Stomach smooth muscle (tissue), 2 donors: ENCODE measurements at regions not wholly inside any gene's neighbourhood (a gene's known extent, or its start where the extent isn't known, plus 50 kb on each side); places are given as distances from the start of the nearest gene placed in this dataset.

Experiments
- H3K27ac ChIP-seq: one replicate; pipeline ENCODE4 v1.7.0; 2013; ENCODE audit warnings: mild to moderate bottlenecking, low read length, inconsistent platforms
- H3K27me3 ChIP-seq, 2 donors: one replicate each; pipeline ENCODE4 v1.7.0; 2013; ENCODE audit warnings: low read length in 2 of 2; ENCODE audit not compliant: insufficient read depth in 2 of 2, control insufficient read depth in 1 of 2
- H3K36me3 ChIP-seq, 2 donors: one replicate each; pipeline ENCODE4 v1.7.0; 2013; ENCODE audit warnings: low read length in 2 of 2; ENCODE audit not compliant: control insufficient read depth in 2 of 2, insufficient read depth in 2 of 2
- H3K4me1 ChIP-seq: one replicate; pipeline ENCODE4 v1.7.0; 2013; ENCODE audit warnings: low read length; ENCODE audit not compliant: control insufficient read depth, insufficient read depth
- H3K4me3 ChIP-seq, 2 donors: one replicate each; pipeline ENCODE4 v1.7.0; 2013; ENCODE audit warnings: low read length in 2 of 2
- H3K9ac ChIP-seq, 2 donors: one replicate each; pipeline ENCODE4 v1.7.0; 2013; ENCODE audit warnings: low read length in 2 of 2, mild to moderate bottlenecking in 1 of 2
- H3K9me3 ChIP-seq, 2 donors: one replicate each; pipeline ENCODE4 v1.7.0; 2013; ENCODE audit warnings: low read length in 2 of 2; ENCODE audit not compliant: control insufficient read depth in 2 of 2
- donor health status: healthy.
- donor health status: Pancreatic carcinoma.

DNA sequence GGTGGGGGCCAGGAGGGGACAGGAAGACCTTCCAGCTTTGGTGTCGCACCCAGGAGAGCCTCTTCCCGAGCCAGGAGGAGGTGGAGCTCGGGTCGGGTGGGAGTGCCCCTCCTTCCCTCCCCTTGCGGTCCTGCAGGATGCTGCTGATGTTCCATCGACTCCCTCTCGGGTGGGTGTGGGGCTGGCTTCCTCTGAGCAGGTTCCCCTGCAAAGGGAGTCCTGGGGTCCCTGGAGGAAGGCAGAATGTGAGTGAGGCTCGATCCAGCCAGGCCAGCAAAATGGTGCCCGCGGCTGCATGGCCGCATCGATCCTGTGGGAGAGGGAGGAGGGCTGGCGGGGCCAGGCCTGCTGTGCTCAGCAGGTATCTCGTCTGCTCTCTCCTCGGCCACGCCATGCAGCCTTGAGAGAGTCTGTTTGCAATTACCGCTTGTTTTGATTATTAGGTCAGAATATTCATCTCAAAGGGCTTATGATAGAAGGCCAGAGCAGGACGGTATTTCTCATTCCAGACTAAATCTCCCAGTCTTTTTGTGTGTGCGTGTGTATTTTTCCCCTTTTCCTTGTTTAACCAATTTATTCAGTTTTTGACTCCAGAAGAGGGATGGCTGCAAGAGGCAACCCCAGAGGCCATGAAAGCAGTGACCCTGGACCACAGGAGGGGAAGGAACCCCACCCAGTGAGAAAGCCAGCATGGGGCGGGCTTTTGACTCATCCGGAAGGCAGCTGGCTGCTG is 137.3 kb upstream of the ZMIZ1 start:
- Histone ChIP-seq H3K4me1 (peaks cover 23% of the 10 kb centered on the region), H3K9ac (no peak overlapping the region), H3K36me3 (no peaks in the 10 kb centered on the region), H3K4me3 (no peak overlapping the region), H3K9me3 (no peaks in the 10 kb centered on the region), H3K27me3 (no peaks in the 10 kb centered on the region), H3K27ac (no peak overlapping the region)

DNA sequence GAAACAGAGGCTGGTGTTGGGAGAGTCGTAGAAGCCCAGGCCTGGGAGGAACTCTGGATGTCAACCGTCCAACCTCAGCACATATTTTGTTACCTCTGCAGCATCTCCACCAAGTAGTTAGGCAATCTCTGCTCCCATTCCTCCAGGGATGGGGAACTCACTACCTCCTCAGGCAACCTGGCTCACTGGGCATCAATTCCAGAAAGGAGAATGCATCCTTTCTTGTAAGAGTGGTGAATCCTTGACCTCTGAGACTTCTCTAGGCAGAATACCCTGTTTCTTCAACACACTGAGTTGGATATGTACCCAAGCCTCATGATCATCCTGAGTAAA is 136.7 kb upstream of the ZMIZ1 start:
- no peaks in the 10 kb centered on the region for H3K27me3 ChIP-seq
- peaks cover 27% of the 10 kb centered on the region for H3K4me1 ChIP-seq
- H3K4me3 ChIP-seq = no peak overlapping the region
- no peak overlapping the region for H3K9ac ChIP-seq
- H3K36me3 ChIP-seq = no peaks in the 10 kb centered on the region
- no peak overlapping the region for H3K27ac ChIP-seq
- no peaks in the 10 kb centered on the region for H3K9me3 ChIP-seq

DNA sequence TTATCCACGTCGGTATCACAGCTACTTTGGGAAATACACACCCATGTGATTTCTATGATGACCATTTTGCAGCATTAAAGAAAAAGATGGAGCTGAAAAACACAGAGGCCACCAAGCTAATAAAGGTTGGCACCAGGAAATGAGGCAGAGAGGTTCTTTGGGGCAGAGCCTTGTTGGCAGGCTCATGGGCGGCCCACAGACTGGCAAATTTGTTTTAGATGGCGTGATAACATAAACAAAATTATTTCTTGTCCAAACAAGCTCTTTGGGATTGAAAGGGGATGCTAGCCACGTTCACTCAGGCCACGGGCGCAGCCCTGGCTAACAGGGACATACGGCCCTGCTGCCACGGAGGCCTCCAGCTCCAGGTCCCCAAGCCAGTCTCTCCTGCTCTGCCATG is 135.9 kb upstream of the ZMIZ1 start:
- no peak overlapping the region for H3K9ac ChIP-seq
- H3K4me1 ChIP-seq = peaks cover 34% of the 10 kb centered on the region
- H3K27ac ChIP-seq = no peak overlapping the region
- no peaks in the 10 kb centered on the region for H3K27me3 ChIP-seq
- H3K9me3 ChIP-seq = no peaks in the 10 kb centered on the region
- no peaks in the 10 kb centered on the region for H3K36me3 ChIP-seq
- H3K4me3 ChIP-seq = no peak overlapping the region

DNA sequence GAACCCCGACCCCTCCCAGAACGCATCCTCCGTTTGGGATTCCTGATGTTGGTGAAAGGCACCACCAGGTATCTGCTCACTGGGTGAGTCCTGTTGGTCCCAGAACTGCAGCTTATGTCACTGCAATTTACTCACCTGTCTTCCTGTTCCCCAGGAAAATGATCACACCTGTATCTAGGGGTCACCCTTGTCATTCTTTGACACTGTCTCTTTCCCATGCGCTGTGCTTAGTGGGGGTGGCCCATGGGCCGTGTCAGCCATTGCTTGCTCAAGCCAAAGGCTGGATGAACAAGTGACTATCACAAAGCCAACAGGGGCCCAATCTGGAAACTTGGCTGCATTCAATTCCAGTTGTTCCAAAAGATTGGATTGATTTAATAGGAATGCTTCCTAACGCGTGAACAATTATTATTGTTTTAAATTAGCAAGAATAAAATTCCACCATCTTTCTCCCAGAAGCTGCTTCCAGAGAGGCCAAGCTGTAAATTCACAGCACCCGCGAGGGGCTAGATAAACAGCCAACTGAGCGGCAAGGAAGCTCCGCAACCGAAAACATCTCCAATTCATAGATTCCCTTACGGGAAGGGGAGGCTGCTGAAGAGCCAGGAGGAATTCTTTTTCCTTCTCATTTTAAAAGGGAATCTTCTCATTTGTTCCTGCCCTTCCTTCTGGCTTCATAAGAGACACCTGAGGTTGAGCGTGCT is 134.8 kb upstream of the ZMIZ1 start:
- H3K27ac ChIP-seq = no peak overlapping the region
- H3K9ac ChIP-seq = no peak overlapping the region
- no peaks in the 10 kb centered on the region for H3K9me3 ChIP-seq
- H3K4me1 ChIP-seq = peaks cover 34% of the 10 kb centered on the region
- H3K27me3 ChIP-seq = no peaks in the 10 kb centered on the region
- no peak overlapping the region for H3K4me3 ChIP-seq
- no peaks in the 10 kb centered on the region for H3K36me3 ChIP-seq

DNA sequence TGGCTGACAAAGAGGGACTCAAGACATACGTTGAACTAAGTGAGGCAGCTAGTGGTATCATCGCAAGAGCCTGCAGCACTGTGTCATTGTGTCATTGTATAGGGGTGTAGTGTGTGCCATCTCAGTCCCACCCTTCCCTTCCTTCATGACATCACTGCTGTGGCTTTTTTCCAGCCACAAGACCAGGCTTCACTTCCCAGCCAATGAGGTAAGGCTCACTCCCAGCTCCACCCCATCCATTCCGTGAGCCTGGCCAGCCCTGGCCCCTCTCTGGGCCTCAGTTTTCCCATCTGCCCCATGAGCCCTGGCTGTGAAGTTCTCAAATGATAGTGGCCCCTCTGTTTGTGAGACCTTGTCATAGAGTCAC is 134.3 kb upstream of the ZMIZ1 start:
- Histone ChIP-seq H3K9me3 (no peaks in the 10 kb centered on the region), H3K9ac (no peak overlapping the region), H3K36me3 (no peaks in the 10 kb centered on the region), H3K27ac (no peak overlapping the region), H3K4me3 (no peak overlapping the region), H3K4me1 (peaks cover 34% of the 10 kb centered on the region), H3K27me3 (no peaks in the 10 kb centered on the region)

DNA sequence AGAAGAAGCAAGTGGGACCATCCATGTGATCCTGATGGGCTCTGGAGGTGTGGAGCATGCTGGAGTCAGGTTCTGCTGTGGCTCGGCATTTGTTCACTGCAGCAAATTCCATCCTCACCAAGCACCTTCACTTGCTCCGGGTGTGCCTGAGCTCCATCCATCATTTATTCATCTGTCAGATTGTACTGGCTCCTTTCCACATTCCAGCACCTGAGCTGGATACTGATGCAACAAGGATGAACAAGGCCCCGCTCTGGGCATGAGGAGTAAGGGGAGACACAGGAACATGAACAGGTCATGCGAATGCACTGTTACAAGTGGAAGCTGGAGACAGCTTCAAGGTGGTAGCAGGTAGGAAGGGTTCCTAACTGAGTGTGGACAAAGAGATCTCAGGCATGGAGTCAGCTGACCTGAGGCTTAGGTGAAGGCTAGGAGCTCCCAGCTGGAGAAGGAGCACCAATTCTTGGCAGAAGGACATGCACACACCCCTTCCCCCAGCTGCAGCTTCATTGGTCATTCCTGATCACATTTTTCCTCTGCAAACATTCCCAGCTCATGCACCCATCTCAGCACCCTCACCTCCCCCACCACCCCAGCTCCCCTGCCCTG is 133.7 kb upstream of the ZMIZ1 start:
- H3K27ac ChIP-seq = no peak overlapping the region
- peaks cover 34% of the 10 kb centered on the region for H3K4me1 ChIP-seq
- H3K9me3 ChIP-seq = no peaks in the 10 kb centered on the region
- no peak overlapping the region for H3K4me3 ChIP-seq
- H3K9ac ChIP-seq = no peak overlapping the region
- H3K27me3 ChIP-seq = no peaks in the 10 kb centered on the region
- no peaks in the 10 kb centered on the region for H3K36me3 ChIP-seq

DNA sequence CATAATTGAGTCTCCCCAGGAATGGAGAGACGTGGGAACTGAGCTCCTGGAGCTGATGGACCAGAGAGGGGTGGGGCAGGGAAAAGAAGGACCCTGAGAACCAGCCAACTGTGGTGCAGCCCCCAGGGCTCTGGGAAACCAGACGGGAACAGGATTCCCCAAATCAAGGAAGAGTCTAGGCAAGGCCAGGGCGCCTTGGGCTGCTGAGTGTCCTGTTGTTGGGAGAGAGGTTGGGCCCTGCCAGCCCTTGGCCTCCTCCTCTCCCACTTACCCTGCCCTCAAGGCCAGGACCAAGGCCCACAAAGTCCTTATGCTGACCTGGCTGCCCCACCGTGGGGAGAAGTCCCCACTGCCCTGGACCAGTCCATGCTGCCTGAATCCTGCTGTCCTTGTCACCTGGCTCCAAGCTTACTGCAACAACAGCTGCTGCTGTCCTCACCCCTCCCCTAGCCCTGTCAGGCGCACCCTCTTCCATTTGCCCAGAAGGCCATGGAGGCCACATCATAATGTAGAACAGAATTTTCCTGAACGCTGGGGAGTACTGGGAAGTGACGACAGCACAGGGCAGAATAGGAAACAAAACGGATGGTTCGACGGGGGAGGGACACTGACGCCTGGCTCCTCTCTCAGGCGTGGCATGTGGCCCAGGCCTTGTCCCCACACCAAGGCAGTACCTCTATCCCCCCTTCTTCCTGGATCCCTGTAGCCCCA is 132.9 kb upstream of the ZMIZ1 start:
- no peaks in the 10 kb centered on the region for H3K27me3 ChIP-seq
- H3K4me3 ChIP-seq = no peak overlapping the region
- no peaks in the 10 kb centered on the region for H3K9me3 ChIP-seq
- no peak overlapping the region for H3K9ac ChIP-seq
- peaks cover 34% of the 10 kb centered on the region for H3K4me1 ChIP-seq
- H3K36me3 ChIP-seq = no peaks in the 10 kb centered on the region
- peak overlapping the region; percentile 49 for H3K27ac ChIP-seq

DNA sequence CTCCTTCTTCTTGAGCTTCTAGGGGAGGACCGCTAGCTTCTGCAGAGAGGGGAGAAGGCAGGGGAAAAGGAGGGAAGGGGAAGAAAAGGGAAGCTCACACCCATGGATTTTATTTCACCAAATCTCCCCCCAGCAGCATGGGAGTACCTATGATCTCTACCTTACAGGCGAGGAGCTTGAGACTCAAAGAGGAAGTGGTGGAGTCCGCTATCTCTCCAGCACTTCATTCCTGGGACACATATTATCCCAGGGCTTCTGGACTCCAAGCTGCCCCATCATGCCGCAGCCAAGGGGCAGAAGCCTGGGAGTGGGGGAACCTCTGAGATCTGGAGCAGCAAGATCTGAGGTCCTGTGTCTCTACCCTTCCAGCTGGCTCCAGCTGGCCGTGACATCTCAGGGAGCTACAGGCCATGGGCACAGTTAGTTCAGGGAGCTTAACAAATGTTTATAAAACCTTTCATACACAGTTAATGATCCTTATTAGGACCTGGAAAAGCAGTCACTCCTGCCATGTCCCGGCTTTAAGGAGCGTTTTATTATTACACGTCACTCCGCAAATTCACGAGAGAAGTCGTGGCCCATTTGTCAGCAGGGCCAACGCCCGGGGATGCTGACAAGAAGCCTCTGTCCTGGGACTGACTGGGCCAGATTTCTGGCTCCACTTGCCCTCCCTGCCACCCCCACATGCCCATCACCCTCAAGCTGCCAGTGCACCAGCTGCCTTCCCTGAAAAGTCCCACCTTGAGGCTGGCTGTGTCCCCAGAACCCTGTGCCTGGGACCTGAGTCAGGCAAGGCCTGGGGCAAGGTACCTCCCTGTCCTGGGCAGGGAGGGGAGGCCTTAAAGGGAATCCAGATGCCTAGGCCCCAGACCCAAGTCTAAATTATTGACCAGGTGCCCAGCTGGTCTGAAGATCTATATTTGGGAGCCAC is 132.1 kb upstream of the ZMIZ1 start:
- Histone ChIP-seq H3K27me3 (no peaks in the 10 kb centered on the region), H3K4me1 (peaks cover 34% of the 10 kb centered on the region), H3K9me3 (no peaks in the 10 kb centered on the region), H3K9ac (peak overlapping the region in 1 of 2 donors; percentile 47), H3K36me3 (no peaks in the 10 kb centered on the region), H3K4me3 (no peak overlapping the region), H3K27ac (peak overlapping the region; percentile 49)

DNA sequence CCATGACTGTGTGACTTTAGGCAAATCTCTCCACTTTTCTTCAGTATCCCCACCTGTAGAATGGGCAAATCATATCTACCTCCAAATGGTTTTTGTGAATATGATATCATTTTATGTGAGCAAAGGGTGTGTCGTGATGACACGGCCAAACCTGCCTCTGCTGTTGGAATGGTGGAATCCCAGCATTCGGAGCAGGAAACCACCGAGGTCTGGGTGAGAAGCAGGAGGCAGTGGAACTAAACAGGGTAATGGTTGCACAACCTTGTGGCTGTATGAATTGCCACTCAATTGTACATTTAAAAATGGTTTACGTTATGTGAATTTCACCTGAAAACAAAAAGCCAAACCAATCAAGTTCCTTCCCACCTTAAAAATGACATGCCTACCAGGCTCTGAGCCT is 131.4 kb upstream of the ZMIZ1 start:
- H3K27me3 ChIP-seq = no peaks in the 10 kb centered on the region
- peaks cover 32% of the 10 kb centered on the region for H3K4me1 ChIP-seq
- no peak overlapping the region for H3K4me3 ChIP-seq
- no peaks in the 10 kb centered on the region for H3K36me3 ChIP-seq
- H3K27ac ChIP-seq = peak overlapping the region; percentile 49
- H3K9me3 ChIP-seq = no peaks in the 10 kb centered on the region
- peak overlapping the region in 1 of 2 donors; percentile 47 for H3K9ac ChIP-seq
